ENCODE measurements at regions not wholly inside any gene's neighbourhood (a gene's known extent, or its start where the extent isn't known, plus 50 kb on each side); places are given as distances from the start of the nearest gene placed in this dataset.

GRCh38 chr6:153207006-153207405 is 75.9 kb upstream of the RGS17 start:
- TF ChIP-seq CTCF (IDR thresholded peaks at IDR 0.05 in 8 of 11, conservative IDR thresholded peaks at IDR 0.05 in 3 of 11) (no peak), POLR2A (IDR thresholded peaks at IDR 0.05) (no peak), POLR2AphosphoS5 (IDR thresholded peaks at IDR 0.05) (no peak)
